ENCODE measurements at regions not wholly inside any gene's neighbourhood (a gene's known extent, or its start where the extent isn't known, plus 50 kb on each side); places are given as distances from the start of the nearest gene placed in this dataset.

DNA sequence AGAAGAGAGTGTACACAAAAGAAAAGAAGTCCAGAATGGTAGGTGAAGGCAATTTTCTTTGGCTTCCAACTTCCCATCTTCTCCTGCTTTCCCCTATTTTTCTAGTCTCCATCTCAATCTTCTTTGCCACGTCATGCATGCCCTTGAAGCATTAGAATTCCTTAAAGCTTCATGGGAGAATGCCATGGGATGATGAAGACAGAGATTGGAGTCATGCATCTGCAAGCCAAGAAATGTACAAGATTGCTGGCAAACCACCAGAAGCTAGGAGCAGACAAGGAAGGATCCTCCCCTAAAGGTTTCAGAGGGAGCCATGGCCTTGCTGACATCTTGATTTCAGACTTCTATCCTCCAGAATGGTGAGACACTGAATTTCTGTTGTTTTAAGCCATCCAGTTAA is 305.9 kb downstream of the HRH4 start:
- TF ChIP-seq, protein P1, sequence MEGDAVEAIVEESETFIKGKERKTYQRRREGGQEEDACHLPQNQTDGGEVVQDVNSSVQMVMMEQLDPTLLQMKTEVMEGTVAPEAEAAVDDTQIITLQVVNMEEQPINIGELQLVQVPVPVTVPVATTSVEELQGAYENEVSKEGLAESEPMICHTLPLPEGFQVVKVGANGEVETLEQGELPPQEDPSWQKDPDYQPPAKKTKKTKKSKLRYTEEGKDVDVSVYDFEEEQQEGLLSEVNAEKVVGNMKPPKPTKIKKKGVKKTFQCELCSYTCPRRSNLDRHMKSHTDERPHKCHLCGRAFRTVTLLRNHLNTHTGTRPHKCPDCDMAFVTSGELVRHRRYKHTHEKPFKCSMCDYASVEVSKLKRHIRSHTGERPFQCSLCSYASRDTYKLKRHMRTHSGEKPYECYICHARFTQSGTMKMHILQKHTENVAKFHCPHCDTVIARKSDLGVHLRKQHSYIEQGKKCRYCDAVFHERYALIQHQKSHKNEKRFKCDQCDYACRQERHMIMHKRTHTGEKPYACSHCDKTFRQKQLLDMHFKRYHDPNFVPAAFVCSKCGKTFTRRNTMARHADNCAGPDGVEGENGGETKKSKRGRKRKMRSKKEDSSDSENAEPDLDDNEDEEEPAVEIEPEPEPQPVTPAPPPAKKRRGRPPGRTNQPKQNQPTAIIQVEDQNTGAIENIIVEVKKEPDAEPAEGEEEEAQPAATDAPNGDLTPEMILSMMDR (IDR thresholded peaks at IDR 0.05): no peak
- no peak for TF ChIP-seq EP300 (IDR thresholded peaks at IDR 0.05)
